Suprapubic skin (tissue), 4 donors: ENCODE measurements at regions not wholly inside any gene's neighbourhood (a gene's known extent, or its start where the extent isn't known, plus 50 kb on each side); places are given as distances from the start of the nearest gene placed in this dataset.

ENCODE experiments used
- POLR2A ChIP-seq, 2 donors: fragments of 450-650 bp; IDR thresholded peaks; one replicate each; pipeline ENCODE4 v1.6.1; 2017; ENCODE audit warnings: antibody characterized with exemption in 2 of 2, mild to moderate bottlenecking in 2 of 2, moderate library complexity in 2 of 2
- POLR2AphosphoS5 ChIP-seq, 3 donors: sonication (generic); formaldehyde crosslinking; IDR thresholded peaks; one replicate each; pipeline ENCODE4 v1.6.1; 2017; ENCODE audit warnings: antibody characterized with exemption in 3 of 3
- TF ChIP-seq, protein P1 (sequence below), 2 donors: fragments of 200-600 bp in 1 of 2; fragments of 450-650 bp in 1 of 2; sonication (generic) in 1 of 2; IDR thresholded peaks; one replicate each; pipeline ENCODE4 v1.5.1; 2016 to 2019; ENCODE audit warnings: antibody characterized with exemption in 2 of 2, mild to moderate bottlenecking in 1 of 2, moderate library complexity in 1 of 2

DNA sequence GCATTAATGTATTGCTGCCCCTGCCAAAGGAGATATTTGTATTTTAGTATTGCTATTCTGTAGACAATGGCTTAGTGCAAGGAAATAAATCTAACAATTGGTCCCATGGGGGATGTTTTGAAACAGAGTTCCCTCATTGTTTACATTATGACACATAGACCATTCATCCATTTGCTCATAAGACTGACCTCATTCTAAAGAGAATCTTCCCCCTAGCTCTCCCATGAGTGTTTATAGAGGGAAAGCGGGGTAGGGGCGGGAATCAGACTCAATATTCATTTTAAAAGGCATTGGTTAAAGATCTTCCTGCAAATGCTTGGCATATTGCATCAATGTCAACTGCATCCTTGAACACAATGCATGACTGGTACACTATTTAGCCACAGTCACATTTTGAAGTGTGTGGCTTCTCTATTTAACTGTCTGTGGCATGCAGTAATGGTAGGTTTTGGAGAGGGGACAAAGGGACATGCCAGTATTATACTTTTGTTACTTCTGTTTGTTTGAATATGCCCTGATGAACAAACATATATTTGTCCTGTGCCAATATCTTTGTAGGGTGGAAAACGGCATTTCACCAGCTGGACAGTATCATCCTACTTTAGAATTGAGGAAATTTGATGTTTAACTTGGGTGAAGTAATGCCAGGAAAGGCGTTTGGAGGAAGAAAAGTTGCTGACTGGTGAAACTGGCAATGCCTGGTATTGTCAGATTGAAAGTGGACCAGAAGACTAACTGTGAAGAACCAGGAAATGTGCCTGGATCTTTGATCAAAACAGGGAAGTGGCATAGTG lies 84.1 kb upstream of the MEGF10 start:
- TF ChIP-seq, protein P1, sequence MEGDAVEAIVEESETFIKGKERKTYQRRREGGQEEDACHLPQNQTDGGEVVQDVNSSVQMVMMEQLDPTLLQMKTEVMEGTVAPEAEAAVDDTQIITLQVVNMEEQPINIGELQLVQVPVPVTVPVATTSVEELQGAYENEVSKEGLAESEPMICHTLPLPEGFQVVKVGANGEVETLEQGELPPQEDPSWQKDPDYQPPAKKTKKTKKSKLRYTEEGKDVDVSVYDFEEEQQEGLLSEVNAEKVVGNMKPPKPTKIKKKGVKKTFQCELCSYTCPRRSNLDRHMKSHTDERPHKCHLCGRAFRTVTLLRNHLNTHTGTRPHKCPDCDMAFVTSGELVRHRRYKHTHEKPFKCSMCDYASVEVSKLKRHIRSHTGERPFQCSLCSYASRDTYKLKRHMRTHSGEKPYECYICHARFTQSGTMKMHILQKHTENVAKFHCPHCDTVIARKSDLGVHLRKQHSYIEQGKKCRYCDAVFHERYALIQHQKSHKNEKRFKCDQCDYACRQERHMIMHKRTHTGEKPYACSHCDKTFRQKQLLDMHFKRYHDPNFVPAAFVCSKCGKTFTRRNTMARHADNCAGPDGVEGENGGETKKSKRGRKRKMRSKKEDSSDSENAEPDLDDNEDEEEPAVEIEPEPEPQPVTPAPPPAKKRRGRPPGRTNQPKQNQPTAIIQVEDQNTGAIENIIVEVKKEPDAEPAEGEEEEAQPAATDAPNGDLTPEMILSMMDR (IDR thresholded peaks at IDR 0.05): no peak
- no peak for TF ChIP-seq POLR2A (IDR thresholded peaks at IDR 0.05)
- no peak for TF ChIP-seq POLR2AphosphoS5 (IDR thresholded peaks at IDR 0.05)
